NAMALWA (cell line): ENCODE measurements at regions not wholly inside any gene's neighbourhood (a gene's known extent, or its start where the extent isn't known, plus 50 kb on each side); places are given as distances from the start of the nearest gene placed in this dataset.
"Not testable (repeated sequence)": the region's sequence is repeated elsewhere in the genome, so short reads cannot be mapped to it uniquely, and the experiment has no call there.

Experiments
- DNase-seq: peaks from one replicate; pipeline ENCODE4 v3.0.0-alpha.2; 2015; ENCODE audit warnings: low spot score

- DNase-seq, result no peak
Observed at GRCh38 chr4:23023121-23023520, 330.4 kb downstream of the GBA3 start.

GRCh38 chr4:23022032-23022431 lies 329.3 kb downstream of the GBA3 start:
- DNase-seq, result no peak

GRCh38 chr4:23021040-23021439 lies 328.3 kb downstream of the GBA3 start:
- no peak for DNase-seq

- DNase-seq, result not testable (repeated sequence)
Observed at GRCh38 chr4:23020399-23020798, 327.7 kb downstream of the GBA3 start.

GRCh38 chr4:23016981-23017380 lies 324.2 kb downstream of the GBA3 start:
- no peak for DNase-seq

- no peak for DNase-seq
Observed at GRCh38 chr4:23015821-23016220, 323.1 kb downstream of the GBA3 start.

GRCh38 chr4:23009093-23009492 lies 316.4 kb downstream of the GBA3 start:
- DNase-seq, result no peak

GRCh38 chr4:23006756-23007155 lies 314.0 kb downstream of the GBA3 start:
- no peak for DNase-seq

- no peak for DNase-seq
Observed at GRCh38 chr4:23005691-23006090, 313.0 kb downstream of the GBA3 start.

GRCh38 chr4:23001478-23001877 lies 308.7 kb downstream of the GBA3 start:
- no peak for DNase-seq

- peak; percentile 8 for DNase-seq
Observed at GRCh38 chr4:22999419-22999818, 306.7 kb downstream of the GBA3 start.

- no peak for DNase-seq
Observed at GRCh38 chr4:22997358-22998224, 304.9 kb downstream of the GBA3 start.

GRCh38 chr4:22991576-22991975 lies 298.8 kb downstream of the GBA3 start:
- DNase-seq, result no peak

GRCh38 chr4:22988526-22988925 lies 295.8 kb downstream of the GBA3 start:
- no peak for DNase-seq

GRCh38 chr4:22987870-22988269 lies 295.1 kb downstream of the GBA3 start:
- no peak for DNase-seq

GRCh38 chr4:22986881-22987280 lies 294.1 kb downstream of the GBA3 start:
- DNase-seq, result no peak

- DNase-seq, result no peak
Observed at GRCh38 chr4:22986262-22986661, 293.5 kb downstream of the GBA3 start.

GRCh38 chr4:22984390-22984789 lies 291.7 kb downstream of the GBA3 start:
- no peak for DNase-seq

- no peak for DNase-seq
Observed at GRCh38 chr4:22978656-22979055, 285.9 kb downstream of the GBA3 start.

GRCh38 chr4:22970665-22971064 lies 277.9 kb downstream of the GBA3 start:
- no peak for DNase-seq

- no peak for DNase-seq
Observed at GRCh38 chr4:22969287-22969896, 276.7 kb downstream of the GBA3 start.

GRCh38 chr4:22962295-22962694 lies 269.6 kb downstream of the GBA3 start:
- DNase-seq, result peak; percentile 30

GRCh38 chr4:22959483-22959882 lies 266.7 kb downstream of the GBA3 start:
- no peak for DNase-seq
